ENCODE measurements at regions not wholly inside any gene's neighbourhood (a gene's known extent, or its start where the extent isn't known, plus 50 kb on each side); places are given as distances from the start of the nearest gene placed in this dataset.

GRCh38 chr2:157056200-157056676, 201.3 kb upstream of the GALNT5 start:
- Histone ChIP-seq H3K9me3 (ENCODE audit: control insufficient read depth, low read length) (no peaks in the 10 kb centered on the region), H3K27me3 (ENCODE audit: control insufficient read depth, insufficient read depth, low read length, poor library complexity, severe bottlenecking) (no peaks in the 10 kb centered on the region), H3K27ac (ENCODE audit: insufficient read depth, low read depth, low read length, poor library complexity, severe bottlenecking) (no peak overlapping the region), H3K4me1 (ENCODE audit: control insufficient read depth, insufficient read depth, low read length) (peaks cover 4% of the 10 kb centered on the region), H3K36me3 (ENCODE audit: control insufficient read depth, insufficient read depth, low read length) (no peaks in the 10 kb centered on the region), H3K4me3 (ENCODE audit: insufficient read depth, low read depth, low read length) (no peak overlapping the region)
- 100% methylated on average over 1 of the region's 1 CpG for WGBS, 2 experiments

GRCh38 chr2:157058161-157058560, 199.3 kb upstream of the GALNT5 start:
- Histone ChIP-seq H3K27me3 (ENCODE audit: control insufficient read depth, insufficient read depth, low read length, poor library complexity, severe bottlenecking) (no peaks in the 10 kb centered on the region), H3K36me3 (ENCODE audit: control insufficient read depth, insufficient read depth, low read length) (no peaks in the 10 kb centered on the region), H3K9me3 (ENCODE audit: control insufficient read depth, low read length) (no peaks in the 10 kb centered on the region), H3K4me3 (ENCODE audit: insufficient read depth, low read depth, low read length) (no peak overlapping the region), H3K27ac (ENCODE audit: insufficient read depth, low read depth, low read length, poor library complexity, severe bottlenecking) (no peak overlapping the region), H3K4me1 (ENCODE audit: control insufficient read depth, insufficient read depth, low read length) (peaks cover 4% of the 10 kb centered on the region)
- WGBS, 2 experiments = 92 to 94% methylated on average over 2 of the region's 2 CpGs

GRCh38 chr2:157059036-157059435, 198.5 kb upstream of the GALNT5 start:
- Histone ChIP-seq H3K27ac (ENCODE audit: insufficient read depth, low read depth, low read length, poor library complexity, severe bottlenecking) (no peak overlapping the region), H3K27me3 (ENCODE audit: control insufficient read depth, insufficient read depth, low read length, poor library complexity, severe bottlenecking) (no peaks in the 10 kb centered on the region), H3K4me3 (ENCODE audit: insufficient read depth, low read depth, low read length) (no peak overlapping the region), H3K9me3 (ENCODE audit: control insufficient read depth, low read length) (no peaks in the 10 kb centered on the region), H3K36me3 (ENCODE audit: control insufficient read depth, insufficient read depth, low read length) (no peaks in the 10 kb centered on the region), H3K4me1 (ENCODE audit: control insufficient read depth, insufficient read depth, low read length) (peaks cover 4% of the 10 kb centered on the region)
- 100% methylated on average over 1 of the region's 2 CpGs; no CpG with 5 or more reads in 1 of the 2 experiments for WGBS, 2 experiments

- Histone ChIP-seq H3K9me3 (ENCODE audit: control insufficient read depth, low read length) (no peaks in the 10 kb centered on the region), H3K36me3 (ENCODE audit: control insufficient read depth, insufficient read depth, low read length) (no peaks in the 10 kb centered on the region)
- 93 to 94% methylated on average over 2 of the region's 2 CpGs for WGBS, 2 experiments
Measured at GRCh38 chr2:157061799-157062198, 195.7 kb upstream of the GALNT5 start.

GRCh38 chr2:157067562-157067961, 189.9 kb upstream of the GALNT5 start:
- no peaks in the 10 kb centered on the region for H3K9me3 ChIP-seq (ENCODE audit: control insufficient read depth, low read length)
- no peak overlapping the region for H3K27ac ChIP-seq (ENCODE audit: insufficient read depth, low read depth, low read length, poor library complexity, severe bottlenecking)
- H3K27me3 ChIP-seq (ENCODE audit: control insufficient read depth, insufficient read depth, low read length, poor library complexity, severe bottlenecking) = no peaks in the 10 kb centered on the region
- 92 to 95% methylated on average over 2 of the region's 2 CpGs for WGBS, 2 experiments
- H3K4me1 ChIP-seq (ENCODE audit: control insufficient read depth, insufficient read depth, low read length) = no peaks in the 10 kb centered on the region
- H3K4me3 ChIP-seq (ENCODE audit: insufficient read depth, low read depth, low read length) = no peak overlapping the region
- no peaks in the 10 kb centered on the region for H3K36me3 ChIP-seq (ENCODE audit: control insufficient read depth, insufficient read depth, low read length)

More at GRCh38 chr2:157061799-157062198, 195.7 kb upstream of the GALNT5 start:
- Histone ChIP-seq H3K4me1 (ENCODE audit: control insufficient read depth, insufficient read depth, low read length) (peaks cover 4% of the 10 kb centered on the region), H3K27me3 (ENCODE audit: control insufficient read depth, insufficient read depth, low read length, poor library complexity, severe bottlenecking) (no peaks in the 10 kb centered on the region), H3K27ac (ENCODE audit: insufficient read depth, low read depth, low read length, poor library complexity, severe bottlenecking) (no peak overlapping the region), H3K4me3 (ENCODE audit: insufficient read depth, low read depth, low read length) (no peak overlapping the region)

GRCh38 chr2:157068237-157068636, 189.3 kb upstream of the GALNT5 start:
- Histone ChIP-seq H3K4me1 (ENCODE audit: control insufficient read depth, insufficient read depth, low read length) (no peaks in the 10 kb centered on the region), H3K36me3 (ENCODE audit: control insufficient read depth, insufficient read depth, low read length) (no peaks in the 10 kb centered on the region), H3K9me3 (ENCODE audit: control insufficient read depth, low read length) (no peaks in the 10 kb centered on the region), H3K27ac (ENCODE audit: insufficient read depth, low read depth, low read length, poor library complexity, severe bottlenecking) (no peak overlapping the region), H3K27me3 (ENCODE audit: control insufficient read depth, insufficient read depth, low read length, poor library complexity, severe bottlenecking) (no peaks in the 10 kb centered on the region), H3K4me3 (ENCODE audit: insufficient read depth, low read depth, low read length) (no peak overlapping the region)
- WGBS, 2 experiments = 100% methylated on average over 1 of the region's 1 CpG; no CpG with 5 or more reads in 1 of the 2 experiments

GRCh38 chr2:157075924-157076323, 181.6 kb upstream of the GALNT5 start:
- 96 to 100% methylated on average over 2 of the region's 2 CpGs for WGBS, 2 experiments
- no peaks in the 10 kb centered on the region for H3K27me3 ChIP-seq (ENCODE audit: control insufficient read depth, insufficient read depth, low read length, poor library complexity, severe bottlenecking)
- H3K4me3 ChIP-seq (ENCODE audit: insufficient read depth, low read depth, low read length) = no peak overlapping the region
- H3K36me3 ChIP-seq (ENCODE audit: control insufficient read depth, insufficient read depth, low read length) = no peaks in the 10 kb centered on the region
- H3K4me1 ChIP-seq (ENCODE audit: control insufficient read depth, insufficient read depth, low read length) = peaks cover 28% of the 10 kb centered on the region
- no peaks in the 10 kb centered on the region for H3K9me3 ChIP-seq (ENCODE audit: control insufficient read depth, low read length)
- H3K27ac ChIP-seq (ENCODE audit: insufficient read depth, low read depth, low read length, poor library complexity, severe bottlenecking) = no peak overlapping the region

GRCh38 chr2:157076526-157077161, 180.9 kb upstream of the GALNT5 start:
- Histone ChIP-seq H3K27me3 (ENCODE audit: control insufficient read depth, insufficient read depth, low read length, poor library complexity, severe bottlenecking) (no peaks in the 10 kb centered on the region), H3K4me1 (ENCODE audit: control insufficient read depth, insufficient read depth, low read length) (peaks cover 28% of the 10 kb centered on the region), H3K4me3 (ENCODE audit: insufficient read depth, low read depth, low read length) (no peak overlapping the region), H3K36me3 (ENCODE audit: control insufficient read depth, insufficient read depth, low read length) (no peaks in the 10 kb centered on the region), H3K9me3 (ENCODE audit: control insufficient read depth, low read length) (no peaks in the 10 kb centered on the region), H3K27ac (ENCODE audit: insufficient read depth, low read depth, low read length, poor library complexity, severe bottlenecking) (no peak overlapping the region)
- 95 to 98% methylated on average over 2 to 3 of the region's 3 CpGs for WGBS, 2 experiments

GRCh38 chr2:157077753-157078350, 179.7 kb upstream of the GALNT5 start:
- H3K9me3 ChIP-seq (ENCODE audit: control insufficient read depth, low read length) = no peaks in the 10 kb centered on the region
- H3K27me3 ChIP-seq (ENCODE audit: control insufficient read depth, insufficient read depth, low read length, poor library complexity, severe bottlenecking) = no peaks in the 10 kb centered on the region
- peak overlapping the region; percentile 18 for H3K27ac ChIP-seq (ENCODE audit: insufficient read depth, low read depth, low read length, poor library complexity, severe bottlenecking)
- no peaks in the 10 kb centered on the region for H3K36me3 ChIP-seq (ENCODE audit: control insufficient read depth, insufficient read depth, low read length)
- no peak overlapping the region for H3K4me3 ChIP-seq (ENCODE audit: insufficient read depth, low read depth, low read length)
- H3K4me1 ChIP-seq (ENCODE audit: control insufficient read depth, insufficient read depth, low read length) = peaks cover 28% of the 10 kb centered on the region

- Histone ChIP-seq H3K27ac (ENCODE audit: insufficient read depth, low read depth, low read length, poor library complexity, severe bottlenecking) (no peak overlapping the region), H3K27me3 (ENCODE audit: control insufficient read depth, insufficient read depth, low read length, poor library complexity, severe bottlenecking) (no peaks in the 10 kb centered on the region), H3K4me3 (ENCODE audit: insufficient read depth, low read depth, low read length) (no peak overlapping the region), H3K9me3 (ENCODE audit: control insufficient read depth, low read length) (no peaks in the 10 kb centered on the region), H3K36me3 (ENCODE audit: control insufficient read depth, insufficient read depth, low read length) (no peaks in the 10 kb centered on the region), H3K4me1 (ENCODE audit: control insufficient read depth, insufficient read depth, low read length) (peaks cover 12% of the 10 kb centered on the region)
Measured at GRCh38 chr2:157082950-157083349, 174.6 kb upstream of the GALNT5 start.

All from ectodermal cell (in vitro differentiated cells).